ENCODE measurements at regions not wholly inside any gene's neighbourhood (a gene's known extent, or its start where the extent isn't known, plus 50 kb on each side); places are given as distances from the start of the nearest gene placed in this dataset.

DNA sequence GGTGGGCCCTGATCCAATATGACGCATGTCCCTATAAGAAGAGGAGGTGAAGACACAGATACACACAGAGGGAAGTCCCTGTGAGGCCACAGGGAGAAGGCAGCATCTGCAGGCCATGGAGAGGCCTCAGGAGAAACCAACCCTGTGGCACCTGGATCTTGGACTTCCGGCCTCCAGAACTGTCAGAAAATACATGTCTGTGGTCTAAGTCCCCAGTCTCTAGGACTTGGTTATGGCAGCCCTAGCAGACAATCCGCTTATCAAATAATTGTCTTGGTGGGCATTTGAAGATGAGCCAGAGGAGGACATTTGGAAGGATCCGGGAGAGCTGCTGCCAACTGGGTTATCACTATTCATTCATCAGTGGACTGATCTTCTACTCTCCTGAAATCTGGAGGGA is 57.6 kb upstream of the FOXQ1 start:
- H3K9me3 ChIP-seq (ENCODE audit: control insufficient read depth, insufficient read depth, low read depth, low read length): no peaks in the 10 kb centered on the region
- no peak overlapping the region for H3K4me2 ChIP-seq (ENCODE audit: extremely low read depth, insufficient read depth, low read length)
- TF ChIP-seq EZH2 (IDR thresholded peaks at IDR 0.05; ENCODE audit: low read length, missing control alignments): no peak
- TF ChIP-seq, protein P1, sequence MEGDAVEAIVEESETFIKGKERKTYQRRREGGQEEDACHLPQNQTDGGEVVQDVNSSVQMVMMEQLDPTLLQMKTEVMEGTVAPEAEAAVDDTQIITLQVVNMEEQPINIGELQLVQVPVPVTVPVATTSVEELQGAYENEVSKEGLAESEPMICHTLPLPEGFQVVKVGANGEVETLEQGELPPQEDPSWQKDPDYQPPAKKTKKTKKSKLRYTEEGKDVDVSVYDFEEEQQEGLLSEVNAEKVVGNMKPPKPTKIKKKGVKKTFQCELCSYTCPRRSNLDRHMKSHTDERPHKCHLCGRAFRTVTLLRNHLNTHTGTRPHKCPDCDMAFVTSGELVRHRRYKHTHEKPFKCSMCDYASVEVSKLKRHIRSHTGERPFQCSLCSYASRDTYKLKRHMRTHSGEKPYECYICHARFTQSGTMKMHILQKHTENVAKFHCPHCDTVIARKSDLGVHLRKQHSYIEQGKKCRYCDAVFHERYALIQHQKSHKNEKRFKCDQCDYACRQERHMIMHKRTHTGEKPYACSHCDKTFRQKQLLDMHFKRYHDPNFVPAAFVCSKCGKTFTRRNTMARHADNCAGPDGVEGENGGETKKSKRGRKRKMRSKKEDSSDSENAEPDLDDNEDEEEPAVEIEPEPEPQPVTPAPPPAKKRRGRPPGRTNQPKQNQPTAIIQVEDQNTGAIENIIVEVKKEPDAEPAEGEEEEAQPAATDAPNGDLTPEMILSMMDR (conservative IDR thresholded peaks at IDR 0.05 in 1 of 2, IDR thresholded peaks at IDR 0.05 in 1 of 2; ENCODE audit: low read depth in 1 of 2, low read length in 2 of 2): no peak
- H3K79me2 ChIP-seq (ENCODE audit: control insufficient read depth, insufficient read depth, low read length): no peaks in the 10 kb centered on the region
- no peak overlapping the region for H3K27ac ChIP-seq (ENCODE audit: insufficient read depth, low read length)
- no peak overlapping the region for H3K9ac ChIP-seq (ENCODE audit: insufficient read depth, low read length)
- no peak overlapping the region for H3K4me3 ChIP-seq (replicated peaks in 1 of 4; ENCODE audit: control extremely low read depth in 1 of 4, insufficient read depth in 1 of 4, low read depth in 3 of 4, low read length in 4 of 4)
- DNase-seq (ENCODE audit: low read depth in 2 of 2): no peak
- no peak overlapping the region for H2AFZ ChIP-seq (ENCODE audit: low read length)
- H3K36me3 ChIP-seq (ENCODE audit: control insufficient read depth, insufficient read depth, low read length): no peaks in the 10 kb centered on the region
- no peaks in the 10 kb centered on the region for H4K20me1 ChIP-seq (ENCODE audit: control insufficient read depth, extremely low read depth, insufficient read depth, low read length)
- no peaks in the 10 kb centered on the region for H3K27me3 ChIP-seq (ENCODE audit: control insufficient read depth, insufficient read depth, low read length)
- peaks cover 11% of the 10 kb centered on the region for H3K4me1 ChIP-seq (ENCODE audit: control insufficient read depth, extremely low read depth, insufficient read depth, low read length)

DNA sequence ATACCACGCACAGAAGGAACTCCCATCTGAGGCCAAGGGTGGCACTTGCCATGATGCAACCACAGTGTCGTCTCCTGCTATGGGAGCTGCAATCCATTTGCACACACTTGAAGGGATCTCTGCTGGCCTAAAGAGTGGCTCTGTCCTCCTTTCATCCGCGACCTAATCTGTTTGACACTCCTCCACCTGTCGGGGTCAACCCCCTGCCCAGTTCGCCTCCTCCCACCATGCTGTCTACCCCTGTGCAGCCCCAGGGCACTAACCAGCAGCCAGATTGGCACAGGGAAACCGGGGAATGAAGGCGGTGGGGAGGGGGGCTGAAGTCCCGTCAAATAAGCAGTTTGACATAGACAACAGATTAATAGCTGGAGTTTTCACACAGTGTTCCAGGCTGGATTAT is 58.1 kb upstream of the FOXQ1 start:
- no peak overlapping the region for H3K4me2 ChIP-seq (ENCODE audit: extremely low read depth, insufficient read depth, low read length)
- H3K9me3 ChIP-seq (ENCODE audit: control insufficient read depth, insufficient read depth, low read depth, low read length): no peaks in the 10 kb centered on the region
- TF ChIP-seq, protein P1 (conservative IDR thresholded peaks at IDR 0.05 in 1 of 2, IDR thresholded peaks at IDR 0.05 in 1 of 2; ENCODE audit: low read depth in 1 of 2, low read length in 2 of 2): no peak
- no peak for TF ChIP-seq EZH2 (IDR thresholded peaks at IDR 0.05; ENCODE audit: low read length, missing control alignments)
- H3K4me3 ChIP-seq (replicated peaks in 1 of 4; ENCODE audit: control extremely low read depth in 1 of 4, insufficient read depth in 1 of 4, low read depth in 3 of 4, low read length in 4 of 4): no peak overlapping the region
- no peaks in the 10 kb centered on the region for H3K36me3 ChIP-seq (ENCODE audit: control insufficient read depth, insufficient read depth, low read length)
- H2AFZ ChIP-seq (ENCODE audit: low read length): no peak overlapping the region
- H3K9ac ChIP-seq (ENCODE audit: insufficient read depth, low read length): no peak overlapping the region
- no peaks in the 10 kb centered on the region for H4K20me1 ChIP-seq (ENCODE audit: control insufficient read depth, extremely low read depth, insufficient read depth, low read length)
- H3K4me1 ChIP-seq (ENCODE audit: control insufficient read depth, extremely low read depth, insufficient read depth, low read length): peaks cover 11% of the 10 kb centered on the region
- H3K27ac ChIP-seq (ENCODE audit: insufficient read depth, low read length): no peak overlapping the region
- DNase-seq (ENCODE audit: low read depth in 2 of 2): no peak
- H3K27me3 ChIP-seq (ENCODE audit: control insufficient read depth, insufficient read depth, low read length): no peaks in the 10 kb centered on the region
- no peaks in the 10 kb centered on the region for H3K79me2 ChIP-seq (ENCODE audit: control insufficient read depth, insufficient read depth, low read length)

DNA sequence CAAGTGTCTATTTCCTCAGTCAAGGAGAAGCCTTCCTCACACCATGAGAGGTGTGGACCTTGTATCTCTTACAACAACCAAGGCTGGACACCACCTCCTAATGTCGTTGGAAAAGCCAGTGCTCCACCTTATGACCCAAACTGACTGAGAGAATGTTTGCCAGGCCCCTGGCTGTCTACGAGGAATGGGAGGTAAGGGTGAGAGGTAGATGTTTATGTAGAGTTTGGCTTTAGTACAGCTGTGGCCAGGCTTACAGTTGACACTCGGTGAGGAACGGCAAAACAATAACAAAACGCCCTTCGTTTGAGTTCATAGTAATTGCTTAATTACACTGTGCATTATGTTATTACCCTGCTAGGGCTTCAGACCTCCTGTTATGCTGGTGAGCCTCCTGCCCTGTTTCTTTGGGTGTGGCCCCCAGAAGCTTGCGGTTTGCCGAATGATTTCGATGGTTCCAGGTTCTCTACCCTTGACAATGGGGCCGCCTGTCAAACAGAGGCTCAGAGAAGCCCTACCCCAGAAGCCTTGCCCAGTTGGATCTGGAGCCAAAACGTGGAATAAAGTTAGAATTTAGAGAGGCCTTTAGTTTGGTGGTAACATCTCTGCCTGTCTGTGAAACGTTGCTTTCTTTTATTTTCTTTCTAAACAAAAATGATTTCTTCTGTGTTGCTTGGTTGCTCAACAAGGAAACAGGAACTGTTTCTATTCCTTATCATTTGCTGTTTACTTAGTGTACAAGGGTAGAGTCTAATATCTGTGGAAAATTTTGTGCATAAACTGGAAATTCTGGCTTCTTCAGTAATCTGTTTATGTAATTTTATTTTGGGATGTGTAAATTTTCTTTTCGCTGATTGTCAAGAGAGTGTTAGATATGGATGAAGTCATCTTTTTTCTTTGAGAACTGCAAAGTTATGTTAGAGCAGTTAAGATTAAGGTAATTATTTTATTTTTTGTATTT is 60.4 kb upstream of the FOXQ1 start:
- no peak for TF ChIP-seq EZH2 (IDR thresholded peaks at IDR 0.05; ENCODE audit: low read length, missing control alignments)
- TF ChIP-seq, protein P1 (conservative IDR thresholded peaks at IDR 0.05 in 1 of 2, IDR thresholded peaks at IDR 0.05 in 1 of 2; ENCODE audit: low read depth in 1 of 2, low read length in 2 of 2): no peak
- no peak overlapping the region for H3K4me2 ChIP-seq (ENCODE audit: extremely low read depth, insufficient read depth, low read length)

More for the DNA sequence above, 60.4 kb upstream of the FOXQ1 start:
- Histone ChIP-seq H4K20me1 (ENCODE audit: control insufficient read depth, extremely low read depth, insufficient read depth, low read length) (no peaks in the 10 kb centered on the region), H3K4me1 (ENCODE audit: control insufficient read depth, extremely low read depth, insufficient read depth, low read length) (peaks cover 11% of the 10 kb centered on the region), H3K36me3 (ENCODE audit: control insufficient read depth, insufficient read depth, low read length) (no peaks in the 10 kb centered on the region), H3K9ac (ENCODE audit: insufficient read depth, low read length) (no peak overlapping the region), H2AFZ (ENCODE audit: low read length) (peak overlapping the region; percentile 14), H3K27me3 (ENCODE audit: control insufficient read depth, insufficient read depth, low read length) (no peaks in the 10 kb centered on the region), H3K79me2 (ENCODE audit: control insufficient read depth, insufficient read depth, low read length) (no peaks in the 10 kb centered on the region), H3K27ac (ENCODE audit: insufficient read depth, low read length) (no peak overlapping the region), H3K4me3 (replicated peaks in 1 of 4; ENCODE audit: control extremely low read depth in 1 of 4, insufficient read depth in 1 of 4, low read depth in 3 of 4, low read length in 4 of 4) (no peak overlapping the region), H3K9me3 (ENCODE audit: control insufficient read depth, insufficient read depth, low read depth, low read length) (no peaks in the 10 kb centered on the region)
- no peak for DNase-seq (ENCODE audit: low read depth in 2 of 2)
